Suprapubic skin (tissue), 4 donors: ENCODE measurements at regions not wholly inside any gene's neighbourhood (a gene's known extent, or its start where the extent isn't known, plus 50 kb on each side); places are given as distances from the start of the nearest gene placed in this dataset.

ENCODE experiments used
- CTCF ChIP-seq, 2 donors: fragments of 200-600 bp in 1 of 2; fragments of 450-650 bp in 1 of 2; sonication (generic) in 1 of 2; IDR thresholded peaks; one replicate each; pipeline ENCODE4 v1.5.1; 2016 to 2019; ENCODE audit warnings: antibody characterized with exemption in 2 of 2, mild to moderate bottlenecking in 1 of 2, moderate library complexity in 1 of 2
- EP300 ChIP-seq: sonication (generic); formaldehyde crosslinking; IDR thresholded peaks from one replicate; pipeline ENCODE4 v1.6.1; 2017; ENCODE audit warnings: antibody characterized with exemption
- POLR2A ChIP-seq, 2 donors: fragments of 450-650 bp; IDR thresholded peaks; one replicate each; pipeline ENCODE4 v1.6.1; 2017; ENCODE audit warnings: antibody characterized with exemption in 2 of 2, mild to moderate bottlenecking in 2 of 2, moderate library complexity in 2 of 2
- POLR2AphosphoS5 ChIP-seq, 3 donors: sonication (generic); formaldehyde crosslinking; IDR thresholded peaks; one replicate each; pipeline ENCODE4 v1.6.1; 2017; ENCODE audit warnings: antibody characterized with exemption in 3 of 3

- TF ChIP-seq CTCF (IDR thresholded peaks at IDR 0.05) (no peak), POLR2A (IDR thresholded peaks at IDR 0.05) (no peak), POLR2AphosphoS5 (IDR thresholded peaks at IDR 0.05) (no peak), EP300 (no peak)
These were observed 1012.1 kb downstream of the CNTNAP5 start for GRCh38 chr2:125037135-125037653.
